ENCODE measurements at regions not wholly inside any gene's neighbourhood (a gene's known extent, or its start where the extent isn't known, plus 50 kb on each side); places are given as distances from the start of the nearest gene placed in this dataset.

DNA sequence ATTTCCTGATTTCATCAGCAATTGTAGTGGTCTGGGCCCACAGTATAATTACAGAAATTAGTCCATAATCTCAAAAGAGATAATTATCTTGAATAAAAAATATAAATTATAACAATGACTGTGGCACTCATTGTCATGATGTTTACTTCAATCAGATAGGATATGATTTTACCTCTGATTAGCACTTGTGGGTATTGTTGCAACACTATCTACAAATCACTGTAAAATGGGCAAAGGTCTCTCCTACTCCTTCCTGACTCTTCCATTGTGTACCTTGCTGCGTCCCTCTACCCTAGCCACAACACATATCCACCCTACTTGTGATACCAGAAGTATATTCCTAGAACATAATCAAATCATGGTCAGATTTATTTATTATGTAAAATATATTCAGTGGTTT lies 200.9 kb upstream of the TRIB2 start:
- TF ChIP-seq, protein P1, sequence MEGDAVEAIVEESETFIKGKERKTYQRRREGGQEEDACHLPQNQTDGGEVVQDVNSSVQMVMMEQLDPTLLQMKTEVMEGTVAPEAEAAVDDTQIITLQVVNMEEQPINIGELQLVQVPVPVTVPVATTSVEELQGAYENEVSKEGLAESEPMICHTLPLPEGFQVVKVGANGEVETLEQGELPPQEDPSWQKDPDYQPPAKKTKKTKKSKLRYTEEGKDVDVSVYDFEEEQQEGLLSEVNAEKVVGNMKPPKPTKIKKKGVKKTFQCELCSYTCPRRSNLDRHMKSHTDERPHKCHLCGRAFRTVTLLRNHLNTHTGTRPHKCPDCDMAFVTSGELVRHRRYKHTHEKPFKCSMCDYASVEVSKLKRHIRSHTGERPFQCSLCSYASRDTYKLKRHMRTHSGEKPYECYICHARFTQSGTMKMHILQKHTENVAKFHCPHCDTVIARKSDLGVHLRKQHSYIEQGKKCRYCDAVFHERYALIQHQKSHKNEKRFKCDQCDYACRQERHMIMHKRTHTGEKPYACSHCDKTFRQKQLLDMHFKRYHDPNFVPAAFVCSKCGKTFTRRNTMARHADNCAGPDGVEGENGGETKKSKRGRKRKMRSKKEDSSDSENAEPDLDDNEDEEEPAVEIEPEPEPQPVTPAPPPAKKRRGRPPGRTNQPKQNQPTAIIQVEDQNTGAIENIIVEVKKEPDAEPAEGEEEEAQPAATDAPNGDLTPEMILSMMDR (IDR thresholded peaks at IDR 0.05): no peak
- TF ChIP-seq POLR2AphosphoS5 (IDR thresholded peaks at IDR 0.05) (no peak), POLR2A (IDR thresholded peaks at IDR 0.05) (no peak), EP300 (IDR thresholded peaks at IDR 0.05) (no peak)

Data from suprapubic skin (tissue), 4 donors.